ENCODE measurements at regions not wholly inside any gene's neighbourhood (a gene's known extent, or its start where the extent isn't known, plus 50 kb on each side); places are given as distances from the start of the nearest gene placed in this dataset.

GRCh38 chr12:91316161-91316906 lies 133.7 kb upstream of the DCN start:
- no peak overlapping the region for H3K27ac ChIP-seq (ENCODE audit: low read length)
- no peaks in the 10 kb centered on the region for H4K20me1 ChIP-seq (ENCODE audit: insufficient read depth, low read length)
- no peak overlapping the region for H3K9ac ChIP-seq (ENCODE audit: low read length)
- H3K9me3 ChIP-seq (ENCODE audit: insufficient read depth, low read length): peaks cover 10% of the 10 kb centered on the region; the same call in 1 of the 2 replicates
- H3K4me1 ChIP-seq (ENCODE audit: low read length): peaks cover 11% of the 10 kb centered on the region
- TF ChIP-seq EZH2phosphoT487 (IDR thresholded peaks at IDR 0.05; ENCODE audit: low read depth): no peak
- TF ChIP-seq, protein P1, sequence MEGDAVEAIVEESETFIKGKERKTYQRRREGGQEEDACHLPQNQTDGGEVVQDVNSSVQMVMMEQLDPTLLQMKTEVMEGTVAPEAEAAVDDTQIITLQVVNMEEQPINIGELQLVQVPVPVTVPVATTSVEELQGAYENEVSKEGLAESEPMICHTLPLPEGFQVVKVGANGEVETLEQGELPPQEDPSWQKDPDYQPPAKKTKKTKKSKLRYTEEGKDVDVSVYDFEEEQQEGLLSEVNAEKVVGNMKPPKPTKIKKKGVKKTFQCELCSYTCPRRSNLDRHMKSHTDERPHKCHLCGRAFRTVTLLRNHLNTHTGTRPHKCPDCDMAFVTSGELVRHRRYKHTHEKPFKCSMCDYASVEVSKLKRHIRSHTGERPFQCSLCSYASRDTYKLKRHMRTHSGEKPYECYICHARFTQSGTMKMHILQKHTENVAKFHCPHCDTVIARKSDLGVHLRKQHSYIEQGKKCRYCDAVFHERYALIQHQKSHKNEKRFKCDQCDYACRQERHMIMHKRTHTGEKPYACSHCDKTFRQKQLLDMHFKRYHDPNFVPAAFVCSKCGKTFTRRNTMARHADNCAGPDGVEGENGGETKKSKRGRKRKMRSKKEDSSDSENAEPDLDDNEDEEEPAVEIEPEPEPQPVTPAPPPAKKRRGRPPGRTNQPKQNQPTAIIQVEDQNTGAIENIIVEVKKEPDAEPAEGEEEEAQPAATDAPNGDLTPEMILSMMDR (IDR thresholded peaks at IDR 0.05; ENCODE audit: low read depth, low read length): no peak
- no peak overlapping the region for H2AFZ ChIP-seq (ENCODE audit: low read depth, low read length)
- H3K4me2 ChIP-seq (ENCODE audit: low read length): no peak overlapping the region
- H3K4me3 ChIP-seq (ENCODE audit: low read length): no peak overlapping the region
- no peaks in the 10 kb centered on the region for H3K27me3 ChIP-seq (ENCODE audit: low read depth, low read length)
- no peaks in the 10 kb centered on the region for H3K79me2 ChIP-seq (ENCODE audit: low read length)
- H3K36me3 ChIP-seq (replicated peaks; ENCODE audit: low read depth, low read length): peaks cover 2% of the 10 kb centered on the region

DNA sequence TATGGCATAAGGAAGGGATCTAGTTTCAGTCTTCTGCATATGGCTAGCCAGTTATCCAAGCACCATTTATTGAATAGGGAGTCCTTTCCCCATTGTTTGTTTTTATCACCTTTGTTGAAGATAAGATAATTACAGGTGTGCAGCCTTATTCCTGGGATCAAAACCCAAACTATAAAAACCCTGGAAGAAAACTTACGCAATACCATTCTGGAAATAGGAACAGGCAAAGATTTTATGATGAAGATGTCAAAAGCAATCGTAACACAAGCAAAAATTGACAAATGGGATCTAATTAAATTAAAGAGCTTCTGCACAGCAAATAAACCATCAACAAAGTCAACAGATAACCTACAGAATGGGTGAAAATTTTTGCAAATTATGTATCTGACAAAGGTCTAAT lies 128.5 kb upstream of the DCN start:
- Histone ChIP-seq H3K4me1 (ENCODE audit: low read length) (peaks cover 50% of the 10 kb centered on the region), H3K9me3 (ENCODE audit: insufficient read depth, low read length) (peaks cover 10% of the 10 kb centered on the region; the same call in 1 of the 2 replicates), H4K20me1 (ENCODE audit: insufficient read depth, low read length) (no peaks in the 10 kb centered on the region), H3K4me3 (ENCODE audit: low read length) (no peak overlapping the region), H3K27me3 (ENCODE audit: low read depth, low read length) (no peaks in the 10 kb centered on the region), H3K79me2 (ENCODE audit: low read length) (no peaks in the 10 kb centered on the region), H3K27ac (ENCODE audit: low read length) (no peak overlapping the region), H3K9ac (ENCODE audit: low read length) (no peak overlapping the region), H3K4me2 (ENCODE audit: low read length) (no peak overlapping the region), H3K36me3 (replicated peaks; ENCODE audit: low read depth, low read length) (peaks cover 2% of the 10 kb centered on the region), H2AFZ (ENCODE audit: low read depth, low read length) (no peak overlapping the region)
- TF ChIP-seq, protein P1 (IDR thresholded peaks at IDR 0.05; ENCODE audit: low read depth, low read length): no peak
- TF ChIP-seq EZH2phosphoT487 (IDR thresholded peaks at IDR 0.05; ENCODE audit: low read depth): no peak

DNA sequence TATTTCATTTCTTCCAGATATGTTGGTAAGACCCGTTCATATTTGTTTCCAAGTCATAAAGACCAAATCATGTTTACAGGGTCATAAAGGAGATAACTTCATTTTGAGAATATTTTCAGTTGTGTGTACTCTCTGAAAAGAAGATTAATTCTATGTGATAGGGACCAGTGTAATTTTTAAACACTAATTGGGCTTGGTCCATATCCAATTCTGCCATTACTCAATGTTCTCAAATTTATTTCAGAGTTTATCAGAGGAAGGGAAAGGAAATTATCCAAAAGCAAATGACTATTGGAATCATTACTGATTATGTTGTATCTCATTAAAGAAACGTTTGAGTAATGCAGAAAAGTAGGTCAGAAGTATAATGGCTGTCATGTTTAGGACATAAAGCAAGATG lies 126.8 kb upstream of the DCN start:
- H3K4me1 ChIP-seq (ENCODE audit: low read length): peaks cover 50% of the 10 kb centered on the region
- H3K36me3 ChIP-seq (replicated peaks; ENCODE audit: low read depth, low read length): no peaks in the 10 kb centered on the region
- H2AFZ ChIP-seq (ENCODE audit: low read depth, low read length): peak overlapping the region; percentile 62; the same call in 1 of the 2 replicates
- H3K27me3 ChIP-seq (ENCODE audit: low read depth, low read length): no peaks in the 10 kb centered on the region
- H3K4me2 ChIP-seq (ENCODE audit: low read length): peak overlapping the region; percentile 53
- TF ChIP-seq EZH2phosphoT487 (IDR thresholded peaks at IDR 0.05; ENCODE audit: low read depth): no peak
- TF ChIP-seq, protein P1 (IDR thresholded peaks at IDR 0.05; ENCODE audit: low read depth, low read length): no peak
- H3K9me3 ChIP-seq (ENCODE audit: insufficient read depth, low read length): 0 out of 2 replicates have a peak, but pooled peaks cover under 1% of the 10 kb centered on the region
- no peaks in the 10 kb centered on the region for H4K20me1 ChIP-seq (ENCODE audit: insufficient read depth, low read length)
- H3K9ac ChIP-seq (ENCODE audit: low read length): peak overlapping the region; percentile 51; the same call in 1 of the 2 replicates
- peak overlapping the region; percentile 96 for H3K27ac ChIP-seq (ENCODE audit: low read length)
- no peaks in the 10 kb centered on the region for H3K79me2 ChIP-seq (ENCODE audit: low read length)
- peak overlapping the region; percentile 15 for H3K4me3 ChIP-seq (ENCODE audit: low read length)

GRCh38 chr12:91307957-91308670 lies 125.5 kb upstream of the DCN start:
- H2AFZ ChIP-seq (ENCODE audit: low read depth, low read length): peak overlapping the region; percentile 55; the same call in 1 of the 2 replicates
- H3K4me1 ChIP-seq (ENCODE audit: low read length): peaks cover 44% of the 10 kb centered on the region
- no peaks in the 10 kb centered on the region for H3K27me3 ChIP-seq (ENCODE audit: low read depth, low read length)
- H3K27ac ChIP-seq (ENCODE audit: low read length): peak overlapping the region; percentile 96
- no peaks in the 10 kb centered on the region for H4K20me1 ChIP-seq (ENCODE audit: insufficient read depth, low read length)
- no peaks in the 10 kb centered on the region for H3K9me3 ChIP-seq (ENCODE audit: insufficient read depth, low read length)
- peak overlapping the region; percentile 53 for H3K4me2 ChIP-seq (ENCODE audit: low read length)
- peak overlapping the region; percentile 15 for H3K4me3 ChIP-seq (ENCODE audit: low read length)
- no peaks in the 10 kb centered on the region for H3K79me2 ChIP-seq (ENCODE audit: low read length)
- no peaks in the 10 kb centered on the region for H3K36me3 ChIP-seq (replicated peaks; ENCODE audit: low read depth, low read length)
- no peak for TF ChIP-seq EZH2phosphoT487 (IDR thresholded peaks at IDR 0.05; ENCODE audit: low read depth)
- TF ChIP-seq, protein P1 (IDR thresholded peaks at IDR 0.05; ENCODE audit: low read depth, low read length): no peak
- H3K9ac ChIP-seq (ENCODE audit: low read length): peak overlapping the region; percentile 51

Data from OCI-LY3 (cell line).